ENCODE measurements at regions not wholly inside any gene's neighbourhood (a gene's known extent, or its start where the extent isn't known, plus 50 kb on each side); places are given as distances from the start of the nearest gene placed in this dataset.

GRCh38 chr9:109846776-109847175, 66.8 kb downstream of the PALM2AKAP2 start:
- Histone ChIP-seq H3K4me2 (ENCODE audit: low read depth, low read length) (no peak overlapping the region), H3K4me3 (ENCODE audit: insufficient read depth, low read depth, low read length) (no peak overlapping the region), H3K14ac (replicated peaks; ENCODE audit: low read depth, low read length) (no peak overlapping the region), H2BK20ac (ENCODE audit: low read depth, low read length) (no peak overlapping the region), H2BK15ac (ENCODE audit: low read depth, low read length) (no peak overlapping the region), H3K23ac (ENCODE audit: low read depth, low read length) (no peak overlapping the region), H2AK5ac (ENCODE audit: low read depth, low read length) (no peak overlapping the region), H3K9ac (ENCODE audit: low read depth, low read length) (no peak overlapping the region), H2AK9ac (replicated peaks; ENCODE audit: low read depth, low read length, poor library complexity) (no peak overlapping the region), H4K8ac (ENCODE audit: low read depth in 2 of 2, low read length in 2 of 2) (no peak overlapping the region), H3K9me1 (ENCODE audit: insufficient read depth, low read length) (peaks cover 6% of the 10 kb centered on the region; the same call in 1 of the 2 replicates), H4K91ac (ENCODE audit: insufficient read depth, low read depth, low read length) (no peak overlapping the region), H3K56ac (ENCODE audit: extremely low read depth, insufficient read depth, low read length) (no peak overlapping the region), H3K36me3 (ENCODE audit: control insufficient read depth, insufficient read depth, low read length) (0 out of 2 replicates have a peak, but pooled peaks cover 2% of the 10 kb centered on the region), H3K4me1 (ENCODE audit: control insufficient read depth, insufficient read depth, low read length) (no peaks in the 10 kb centered on the region), H3K27me3 (ENCODE audit: control insufficient read depth, insufficient read depth, low read length) (no peaks in the 10 kb centered on the region), H2BK5ac (ENCODE audit: low read depth, low read length, poor library complexity, severe bottlenecking) (no peak overlapping the region), H2AFZ (replicated peaks; ENCODE audit: low read length, poor library complexity) (no peak overlapping the region), H3K27ac (ENCODE audit: insufficient read depth, low read length) (no peak overlapping the region), H4K20me1 (ENCODE audit: insufficient read depth, low read length) (peaks cover 9% of the 10 kb centered on the region), H3K79me1 (ENCODE audit: low read depth in 1 of 2, low read length in 2 of 2) (peaks cover 43 to 57% of the 10 kb centered on the region in 2 experiments), H4K5ac (ENCODE audit: low read depth, low read length) (no peak overlapping the region), H3K4ac (ENCODE audit: low read depth, low read length) (no peak overlapping the region), H3K9me3 (ENCODE audit: control insufficient read depth, insufficient read depth, low read length) (no peaks in the 10 kb centered on the region), H2BK120ac (ENCODE audit: low read depth, low read length) (no peak overlapping the region), H3K18ac (ENCODE audit: low read depth, low read length) (no peak overlapping the region)
- CTCF ChIA-PET = no interaction called here
- BruUV-seq (replicated peaks) = no TSS peak
- POLR2A ChIA-PET (ENCODE audit: unreplicated experiment) = no interaction called here
- in situ Hi-C loops (cut with MboI; ENCODE audit: low sequenced_read_pairs) = no loop called here
- no peak for ATAC-seq (ENCODE audit: low read depth)
- DNase-seq = no peak
- WGBS, 2 experiments (ENCODE audit: extremely low coverage in 2 of 2, insufficient read length in 1 of 2) = 100% methylated on average over 1 of the region's 4 CpGs; no CpG with 5 or more reads in 1 of the 2 experiments
- dilution Hi-C loops (cut with HindIII; ENCODE audit: low sequenced_read_pairs, unreplicated experiment) = no loop called here
- TF ChIP-seq POLR2A (IDR thresholded peaks at IDR 0.05; ENCODE audit: low read depth, low read length) (no peak), CEBPB (IDR thresholded peaks at IDR 0.05; ENCODE audit: low read depth, low read length) (no peak), RAD21 (IDR thresholded peaks at IDR 0.05; ENCODE audit: low read length) (no peak), FOS (IDR thresholded peaks at IDR 0.05; ENCODE audit: low read depth, low read length) (no peak), USF2 (IDR thresholded peaks at IDR 0.05; ENCODE audit: low read depth, low read length) (no peak), SMC3 (IDR thresholded peaks at IDR 0.05; ENCODE audit: low read depth, low read length) (no peak), CHD1 (IDR thresholded peaks at IDR 0.05; ENCODE audit: low read depth, low read length) (no peak), BHLHE40 (IDR thresholded peaks at IDR 0.05; ENCODE audit: low read depth, low read length) (no peak), MAZ (IDR thresholded peaks at IDR 0.05; ENCODE audit: borderline replicate concordance, low read depth, low read length) (no peak), NFE2L2 (IDR thresholded peaks at IDR 0.05; ENCODE audit: low read depth, low read length) (no peak), MXI1 (IDR thresholded peaks at IDR 0.05; ENCODE audit: borderline replicate concordance, low read depth, low read length) (no peak), RCOR1 (IDR thresholded peaks at IDR 0.05; ENCODE audit: insufficient replicate concordance, low read length) (no peak), MAFK (IDR thresholded peaks at IDR 0.05; ENCODE audit: low read depth, low read length) (no peak), CTCF (conservative IDR thresholded peaks at IDR 0.05; ENCODE audit: low read depth, low read length) (no peak), RFX5 (IDR thresholded peaks at IDR 0.05; ENCODE audit: low read depth, low read length) (no peak), ELK1 (IDR thresholded peaks at IDR 0.05; ENCODE audit: borderline replicate concordance, low read depth, low read length) (no peak)
- intact Hi-C loops (cut with micrococcal nuclease) = no loop called here

Data from IMR-90 (cell line).